ENCODE measurements at regions not wholly inside any gene's neighbourhood (a gene's known extent, or its start where the extent isn't known, plus 50 kb on each side); places are given as distances from the start of the nearest gene placed in this dataset.

- H3K4me3 ChIP-seq (ENCODE audit: low read length), result no peak overlapping the region
Measured at GRCh38 chr14:26930576-26930975, 332.7 kb upstream of the NOVA1 start.

DNA sequence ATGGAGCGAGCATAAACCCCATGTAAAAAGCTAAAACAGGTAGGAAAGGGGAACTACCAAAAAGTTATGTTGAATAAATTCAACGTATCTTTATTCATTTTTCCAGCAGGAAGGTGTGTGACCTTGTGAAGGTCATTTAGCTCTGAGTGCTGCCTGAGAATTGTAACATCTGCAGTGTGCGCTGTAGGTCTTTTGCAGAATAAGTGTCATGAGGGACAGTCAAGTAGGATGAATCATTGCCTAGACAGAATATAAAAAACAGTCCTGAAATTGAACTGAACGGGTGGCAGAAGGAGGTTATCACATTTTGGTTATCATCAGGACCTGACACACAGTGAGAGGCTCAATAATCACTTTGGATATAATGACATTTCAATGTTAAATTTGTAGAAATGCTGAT, 334.8 kb upstream of the NOVA1 start:
- Histone ChIP-seq H3K4me3 (ENCODE audit: low read length) (no peak overlapping the region), H3K36me3 (ENCODE audit: insufficient read depth, low read length) (no peaks in the 10 kb centered on the region), H3K9me3 (ENCODE audit: low read length) (no peaks in the 10 kb centered on the region), H3K27me3 (ENCODE audit: insufficient read depth, low read depth, low read length) (no peaks in the 10 kb centered on the region), H3F3A (ENCODE audit: insufficient read depth, low read length, poor library complexity, severe bottlenecking) (no peaks in the 10 kb centered on the region), H3K9ac (ENCODE audit: low read length) (no peak overlapping the region), H4K20me1 (ENCODE audit: insufficient read depth) (no peaks in the 10 kb centered on the region), H3K27ac (ENCODE audit: low read length) (no peak overlapping the region), H3K9me2 (ENCODE audit: insufficient read depth, low read length) (no peaks in the 10 kb centered on the region), H3K79me2 (replicated peaks; ENCODE audit: insufficient read depth, low read length) (no peaks in the 10 kb centered on the region), H2AFZ (ENCODE audit: low read depth, low read length) (no peak overlapping the region), H3K4me2 (ENCODE audit: low read length) (no peak overlapping the region)
- TF ChIP-seq MXI1 (conservative IDR thresholded peaks at IDR 0.05; ENCODE audit: poor library complexity, severe bottlenecking), result no peak
- TF ChIP-seq SMC3 (conservative IDR thresholded peaks at IDR 0.05; ENCODE audit: poor library complexity), result no peak
- TF ChIP-seq EP300 (conservative IDR thresholded peaks at IDR 0.05; ENCODE audit: poor library complexity, severe bottlenecking), result no peak
- no peak for TF ChIP-seq RAD21 (conservative IDR thresholded peaks at IDR 0.05)
- no peak for TF ChIP-seq EZH2 (IDR thresholded peaks at IDR 0.05; ENCODE audit: borderline replicate concordance, insufficient read depth, low read length, poor library complexity, severe bottlenecking)

More at GRCh38 chr14:26930576-26930975, 332.7 kb upstream of the NOVA1 start:
- Histone ChIP-seq H3K27me3 (ENCODE audit: insufficient read depth, low read depth, low read length) (no peaks in the 10 kb centered on the region), H2AFZ (ENCODE audit: low read depth, low read length) (no peak overlapping the region), H3K79me2 (replicated peaks; ENCODE audit: insufficient read depth, low read length) (no peaks in the 10 kb centered on the region), H3K9me2 (ENCODE audit: insufficient read depth, low read length) (no peaks in the 10 kb centered on the region), H3K36me3 (ENCODE audit: insufficient read depth, low read length) (no peaks in the 10 kb centered on the region), H3K27ac (ENCODE audit: low read length) (no peak overlapping the region), H3K9me3 (ENCODE audit: low read length) (no peaks in the 10 kb centered on the region), H3K4me2 (ENCODE audit: low read length) (no peak overlapping the region), H3F3A (ENCODE audit: insufficient read depth, low read length, poor library complexity, severe bottlenecking) (no peaks in the 10 kb centered on the region), H3K9ac (ENCODE audit: low read length) (no peak overlapping the region), H4K20me1 (ENCODE audit: insufficient read depth) (no peaks in the 10 kb centered on the region)
- TF ChIP-seq, protein P1, sequence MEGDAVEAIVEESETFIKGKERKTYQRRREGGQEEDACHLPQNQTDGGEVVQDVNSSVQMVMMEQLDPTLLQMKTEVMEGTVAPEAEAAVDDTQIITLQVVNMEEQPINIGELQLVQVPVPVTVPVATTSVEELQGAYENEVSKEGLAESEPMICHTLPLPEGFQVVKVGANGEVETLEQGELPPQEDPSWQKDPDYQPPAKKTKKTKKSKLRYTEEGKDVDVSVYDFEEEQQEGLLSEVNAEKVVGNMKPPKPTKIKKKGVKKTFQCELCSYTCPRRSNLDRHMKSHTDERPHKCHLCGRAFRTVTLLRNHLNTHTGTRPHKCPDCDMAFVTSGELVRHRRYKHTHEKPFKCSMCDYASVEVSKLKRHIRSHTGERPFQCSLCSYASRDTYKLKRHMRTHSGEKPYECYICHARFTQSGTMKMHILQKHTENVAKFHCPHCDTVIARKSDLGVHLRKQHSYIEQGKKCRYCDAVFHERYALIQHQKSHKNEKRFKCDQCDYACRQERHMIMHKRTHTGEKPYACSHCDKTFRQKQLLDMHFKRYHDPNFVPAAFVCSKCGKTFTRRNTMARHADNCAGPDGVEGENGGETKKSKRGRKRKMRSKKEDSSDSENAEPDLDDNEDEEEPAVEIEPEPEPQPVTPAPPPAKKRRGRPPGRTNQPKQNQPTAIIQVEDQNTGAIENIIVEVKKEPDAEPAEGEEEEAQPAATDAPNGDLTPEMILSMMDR (IDR thresholded peaks at IDR 0.05; ENCODE audit: poor library complexity, severe bottlenecking), result no peak
- TF ChIP-seq POLR2AphosphoS5 (IDR thresholded peaks at IDR 0.05) (no peak), MXI1 (conservative IDR thresholded peaks at IDR 0.05; ENCODE audit: poor library complexity, severe bottlenecking) (no peak), EZH2 (IDR thresholded peaks at IDR 0.05; ENCODE audit: borderline replicate concordance, insufficient read depth, low read length, poor library complexity, severe bottlenecking) (no peak), SMC3 (conservative IDR thresholded peaks at IDR 0.05; ENCODE audit: poor library complexity) (no peak), RAD21 (conservative IDR thresholded peaks at IDR 0.05) (no peak), EP300 (conservative IDR thresholded peaks at IDR 0.05; ENCODE audit: poor library complexity, severe bottlenecking) (no peak), TAF1 (IDR thresholded peaks at IDR 0.05; ENCODE audit: low read depth) (no peak)
- TF ChIP-seq, protein P2, sequence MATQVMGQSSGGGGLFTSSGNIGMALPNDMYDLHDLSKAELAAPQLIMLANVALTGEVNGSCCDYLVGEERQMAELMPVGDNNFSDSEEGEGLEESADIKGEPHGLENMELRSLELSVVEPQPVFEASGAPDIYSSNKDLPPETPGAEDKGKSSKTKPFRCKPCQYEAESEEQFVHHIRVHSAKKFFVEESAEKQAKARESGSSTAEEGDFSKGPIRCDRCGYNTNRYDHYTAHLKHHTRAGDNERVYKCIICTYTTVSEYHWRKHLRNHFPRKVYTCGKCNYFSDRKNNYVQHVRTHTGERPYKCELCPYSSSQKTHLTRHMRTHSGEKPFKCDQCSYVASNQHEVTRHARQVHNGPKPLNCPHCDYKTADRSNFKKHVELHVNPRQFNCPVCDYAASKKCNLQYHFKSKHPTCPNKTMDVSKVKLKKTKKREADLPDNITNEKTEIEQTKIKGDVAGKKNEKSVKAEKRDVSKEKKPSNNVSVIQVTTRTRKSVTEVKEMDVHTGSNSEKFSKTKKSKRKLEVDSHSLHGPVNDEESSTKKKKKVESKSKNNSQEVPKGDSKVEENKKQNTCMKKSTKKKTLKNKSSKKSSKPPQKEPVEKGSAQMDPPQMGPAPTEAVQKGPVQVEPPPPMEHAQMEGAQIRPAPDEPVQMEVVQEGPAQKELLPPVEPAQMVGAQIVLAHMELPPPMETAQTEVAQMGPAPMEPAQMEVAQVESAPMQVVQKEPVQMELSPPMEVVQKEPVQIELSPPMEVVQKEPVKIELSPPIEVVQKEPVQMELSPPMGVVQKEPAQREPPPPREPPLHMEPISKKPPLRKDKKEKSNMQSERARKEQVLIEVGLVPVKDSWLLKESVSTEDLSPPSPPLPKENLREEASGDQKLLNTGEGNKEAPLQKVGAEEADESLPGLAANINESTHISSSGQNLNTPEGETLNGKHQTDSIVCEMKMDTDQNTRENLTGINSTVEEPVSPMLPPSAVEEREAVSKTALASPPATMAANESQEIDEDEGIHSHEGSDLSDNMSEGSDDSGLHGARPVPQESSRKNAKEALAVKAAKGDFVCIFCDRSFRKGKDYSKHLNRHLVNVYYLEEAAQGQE (IDR thresholded peaks at IDR 0.05; ENCODE audit: borderline replicate concordance), result no peak
